Hematopoietic multipotent progenitor cell treated with erythropoietin and hydrocortisone succinate and interleukin-3 and kit ligand, for 17 days (in vitro differentiated cells): ENCODE measurements at regions not wholly inside any gene's neighbourhood (a gene's known extent, or its start where the extent isn't known, plus 50 kb on each side); places are given as distances from the start of the nearest gene placed in this dataset.
"Not testable (repeated sequence)": the region's sequence is repeated elsewhere in the genome, so short reads cannot be mapped to it uniquely, and the experiment has no call there.

Experiments
- DNase-seq: peaks from one replicate; pipeline ENCODE4 v3.0.0-alpha.2; 2015; ENCODE audit warnings: low spot score

GRCh38 chr2:113551637-113552318 lies 53.3 kb downstream of the FOXD4L1 start:
- DNase-seq = peak; percentile 33

GRCh38 chr2:113559820-113560219 lies 61.4 kb downstream of the FOXD4L1 start:
- not testable (repeated sequence) for DNase-seq

- not testable (repeated sequence) for DNase-seq
Observed at GRCh38 chr2:113562662-113563061, 64.2 kb downstream of the FOXD4L1 start.

GRCh38 chr2:113566674-113567480 lies 60.2 kb upstream of the RABL2A start:
- DNase-seq = not testable (repeated sequence)

GRCh38 chr2:113567481-113567849 lies 59.6 kb upstream of the RABL2A start:
- DNase-seq = not testable (repeated sequence)

- DNase-seq = not testable (repeated sequence)
Observed at GRCh38 chr2:113568231-113568630, 58.8 kb upstream of the RABL2A start.

- not testable (repeated sequence) for DNase-seq
Observed at GRCh38 chr2:113570082-113570481, 57.0 kb upstream of the RABL2A start.

GRCh38 chr2:113570509-113571009 lies 56.5 kb upstream of the RABL2A start:
- not testable (repeated sequence) for DNase-seq

GRCh38 chr2:113571482-113572068 lies 55.5 kb upstream of the RABL2A start:
- DNase-seq = not testable (repeated sequence)

GRCh38 chr2:113575721-113576120 lies 51.3 kb upstream of the RABL2A start:
- not testable (repeated sequence) for DNase-seq

GRCh38 chr2:113576353-113576752 lies 50.7 kb upstream of the RABL2A start:
- not testable (repeated sequence) for DNase-seq
